NOMO-1 (cell line): ENCODE measurements at regions not wholly inside any gene's neighbourhood (a gene's known extent, or its start where the extent isn't known, plus 50 kb on each side); places are given as distances from the start of the nearest gene placed in this dataset.

Experiments
- DNase-seq, 2 experiments: peaks; one replicate each; lab custom pipeline; 2025; ENCODE audit not compliant: unreplicated experiment in 2 of 2; lab: John Stamatoyannopoulos, UW

DNA sequence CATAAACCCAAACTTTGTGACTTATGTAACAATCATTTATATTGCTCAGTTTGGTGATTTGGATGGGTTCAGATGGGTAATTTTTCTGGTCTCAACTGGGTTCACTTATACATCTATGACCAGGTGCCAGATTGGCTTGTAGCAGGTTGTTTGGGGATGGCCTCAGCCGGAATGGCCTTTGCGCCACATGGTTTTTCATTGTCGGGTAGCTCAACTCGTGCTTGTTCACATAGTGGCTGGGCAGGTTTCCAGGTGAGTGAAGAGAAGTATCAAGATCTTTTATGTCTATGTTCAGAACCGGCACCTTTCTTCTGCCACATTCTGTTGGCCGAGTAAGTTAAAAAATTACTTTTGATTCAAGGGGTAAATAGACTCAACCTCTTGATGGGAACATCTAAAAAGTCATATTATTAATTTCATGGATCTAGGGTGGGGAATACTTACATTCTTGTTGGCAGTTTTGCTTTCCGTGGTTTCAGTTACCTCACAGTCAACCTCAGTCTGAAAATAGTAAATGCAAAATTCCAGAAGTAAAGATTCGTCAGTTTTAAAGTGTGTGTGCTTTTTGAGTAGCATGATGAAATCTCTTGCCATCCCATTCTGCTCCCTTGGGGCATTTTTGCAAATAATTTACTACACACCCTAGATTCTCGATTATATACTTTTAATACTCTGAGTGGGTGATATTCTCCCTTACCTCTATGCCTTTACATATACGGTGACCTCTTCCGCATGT is 745.7 kb upstream of the CCDC54 start:
- DNase-seq: no peak

- no peak for DNase-seq
These were observed 742.0 kb upstream of the CCDC54 start for GRCh38 chr3:106635271-106635670.

- no peak for DNase-seq
These were observed 741.4 kb upstream of the CCDC54 start for GRCh38 chr3:106635826-106636225.

DNA sequence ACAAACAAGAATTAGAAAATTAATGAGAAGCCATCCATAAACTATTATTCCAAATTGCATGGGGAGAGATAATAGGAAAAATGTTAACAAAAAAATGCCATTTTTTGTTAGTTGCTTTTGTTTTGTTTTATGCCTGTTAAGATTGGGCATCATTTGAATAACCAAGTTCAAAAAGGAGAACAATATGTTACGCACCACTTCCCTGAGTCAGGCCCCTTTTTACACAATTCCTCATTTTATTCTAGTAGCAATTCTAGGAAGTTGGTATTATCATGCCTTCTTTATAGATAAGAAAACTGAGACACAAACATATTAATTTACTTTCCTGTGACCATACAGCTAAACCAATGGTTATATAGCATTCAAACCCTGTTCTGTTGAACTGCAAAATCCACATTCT is 736.9 kb upstream of the CCDC54 start:
- peak in 1 of 2 experiments; percentile 9 for DNase-seq

GRCh38 chr3:106642161-106642560 is 735.1 kb upstream of the CCDC54 start:
- DNase-seq: no peak

GRCh38 chr3:106643684-106644161 is 733.5 kb upstream of the CCDC54 start:
- no peak for DNase-seq

DNA sequence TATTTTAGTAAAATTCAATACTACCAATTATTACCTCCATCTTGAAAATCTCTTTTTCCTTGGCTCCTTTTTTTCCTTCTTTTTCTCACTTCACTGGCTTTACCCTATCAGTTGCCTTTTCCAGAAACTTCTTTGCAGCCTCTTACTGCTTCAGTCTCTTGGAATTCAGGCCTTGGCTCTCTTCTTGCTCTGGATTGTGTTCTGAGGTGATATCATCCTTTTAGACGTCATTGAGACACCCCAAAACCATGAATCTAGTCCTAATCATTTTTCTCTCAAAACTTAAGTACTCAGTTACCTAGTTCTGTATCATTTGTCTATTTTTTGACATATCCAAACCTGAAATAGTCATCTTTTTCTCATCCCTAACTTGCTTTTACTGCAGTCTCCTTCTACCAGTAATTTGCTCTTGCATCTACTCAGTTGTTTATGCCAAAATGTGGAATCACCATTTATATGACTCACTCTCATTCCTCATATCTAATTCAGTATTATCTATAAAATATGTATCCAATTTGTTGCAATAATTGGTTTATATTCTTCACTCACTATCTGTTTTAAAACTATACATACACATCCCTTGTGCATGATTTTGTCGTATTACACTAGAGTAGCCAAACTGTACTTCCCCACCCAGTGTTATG is 703.2 kb upstream of the CCDC54 start:
- no peak for DNase-seq

GRCh38 chr3:106675451-106675850 is 701.8 kb upstream of the CCDC54 start:
- no peak for DNase-seq

- DNase-seq: no peak
These were observed 698.4 kb upstream of the CCDC54 start for GRCh38 chr3:106678657-106679390.

GRCh38 chr3:106683953-106684620 is 693.2 kb upstream of the CCDC54 start:
- DNase-seq: no peak

DNA sequence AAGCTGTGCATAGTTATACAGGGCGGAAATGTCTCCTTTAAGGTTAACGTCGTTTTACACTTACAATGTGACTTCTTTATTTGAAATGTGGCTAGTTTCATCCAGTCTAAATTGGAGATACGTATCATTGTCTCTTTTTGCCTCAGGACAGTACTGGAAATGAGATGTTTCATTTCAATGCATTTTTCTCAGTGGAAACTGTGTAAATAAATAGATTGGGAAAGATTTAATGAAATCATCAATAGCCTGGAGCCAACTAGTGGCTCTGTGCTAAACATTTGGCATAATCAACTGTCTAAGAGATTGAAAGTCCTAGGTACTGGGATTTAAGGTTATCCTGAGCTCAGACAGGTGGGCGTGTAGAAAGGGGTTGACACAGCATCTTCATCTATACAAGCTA is 691.5 kb upstream of the CCDC54 start:
- no peak for DNase-seq

GRCh38 chr3:106687905-106688304 is 689.3 kb upstream of the CCDC54 start:
- no peak for DNase-seq

GRCh38 chr3:106688464-106688863 is 688.8 kb upstream of the CCDC54 start:
- DNase-seq: no peak

DNA sequence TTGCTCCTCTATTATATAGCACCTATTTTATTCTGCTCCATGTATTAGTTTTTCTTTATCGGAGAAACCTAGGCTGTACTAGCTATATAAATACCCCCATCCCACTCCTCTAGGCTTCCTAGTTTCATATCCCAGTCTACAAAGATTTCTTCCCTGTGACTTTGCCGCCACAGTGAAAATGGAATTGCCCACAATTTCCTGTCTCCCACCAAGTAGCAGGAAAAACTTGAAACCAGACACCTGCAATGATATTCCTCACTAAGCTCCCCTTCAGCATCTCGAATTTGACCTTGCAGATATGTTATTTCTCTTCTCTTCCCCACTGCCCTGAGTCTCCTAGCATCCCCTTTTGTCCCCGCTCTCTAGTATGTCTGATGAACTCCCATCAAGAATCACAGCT is 685.8 kb upstream of the CCDC54 start:
- peak in 1 of 2 experiments; percentile 0 for DNase-seq

DNA sequence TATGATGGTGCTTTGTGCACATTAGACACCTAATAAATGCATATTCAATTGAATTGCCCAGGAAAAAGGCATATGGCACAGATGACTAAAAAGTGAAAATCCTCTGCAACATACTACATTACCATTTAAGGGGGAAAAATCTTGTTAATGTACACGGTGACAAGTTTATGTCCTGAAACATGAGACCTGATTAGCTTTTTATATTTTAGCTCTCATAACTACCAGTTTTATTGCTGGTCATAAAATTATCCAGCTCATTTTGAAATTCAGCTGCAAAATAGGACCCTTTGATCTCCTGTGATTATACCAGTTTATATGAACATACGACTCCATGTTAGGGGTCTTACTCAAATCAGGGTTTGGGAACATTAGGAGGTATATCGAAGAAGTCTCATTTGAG is 684.6 kb upstream of the CCDC54 start:
- DNase-seq: no peak

- DNase-seq: no peak
These were observed 678.1 kb upstream of the CCDC54 start for GRCh38 chr3:106699122-106699521.

DNA sequence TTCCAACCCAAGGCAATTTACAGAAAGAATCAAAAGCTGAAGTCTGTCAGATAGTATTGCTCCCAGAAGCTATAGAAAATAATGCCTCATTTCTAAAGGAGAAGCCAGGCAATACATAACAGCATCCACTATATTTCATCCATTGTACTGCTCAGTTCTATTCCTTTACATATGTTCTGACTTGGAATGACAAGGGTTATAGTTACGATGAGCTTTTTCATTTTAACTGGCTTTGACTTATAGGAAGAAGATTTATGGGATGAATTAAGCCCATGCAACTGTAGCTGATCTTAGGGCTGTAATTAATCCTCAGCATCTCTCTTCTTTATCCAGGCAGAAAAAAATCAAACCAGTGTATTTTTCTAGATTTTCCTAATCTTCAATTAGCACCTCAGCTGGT is 676.3 kb upstream of the CCDC54 start:
- no peak for DNase-seq

- DNase-seq: no peak
These were observed 673.7 kb upstream of the CCDC54 start for GRCh38 chr3:106703524-106703923.

DNA sequence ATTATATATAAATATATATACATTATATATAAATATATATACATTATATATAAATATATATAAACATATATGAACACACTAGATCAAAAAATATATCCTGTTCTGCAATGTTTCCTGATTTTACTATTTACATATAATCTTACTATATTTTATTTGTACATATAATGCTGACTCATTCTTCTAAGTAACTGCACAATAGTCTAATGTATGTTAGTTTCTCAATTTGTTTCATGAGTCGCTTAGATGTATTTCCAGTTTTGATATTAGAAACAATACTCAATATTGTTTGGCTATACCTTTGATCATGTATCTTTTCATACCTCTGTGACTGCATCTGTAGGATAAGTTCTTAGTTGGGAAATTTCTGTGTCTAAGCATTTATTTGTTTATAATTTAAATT is 669.9 kb upstream of the CCDC54 start:
- DNase-seq: no peak

GRCh38 chr3:106710596-106710995 is 666.6 kb upstream of the CCDC54 start:
- DNase-seq: no peak

- DNase-seq: no peak
These were observed 665.6 kb upstream of the CCDC54 start for GRCh38 chr3:106711650-106712049.
